Renal cortical epithelial cell (primary cell): ENCODE measurements at regions not wholly inside any gene's neighbourhood (a gene's known extent, or its start where the extent isn't known, plus 50 kb on each side); places are given as distances from the start of the nearest gene placed in this dataset.
"Not testable (repeated sequence)": the region's sequence is repeated elsewhere in the genome, so short reads cannot be mapped to it uniquely, and the experiment has no call there.

Source experiments
- DNase-seq: peaks from one replicate; pipeline ENCODE4 v3.0.0-alpha.2; 2011; ENCODE audit warnings: low read depth

DNA sequence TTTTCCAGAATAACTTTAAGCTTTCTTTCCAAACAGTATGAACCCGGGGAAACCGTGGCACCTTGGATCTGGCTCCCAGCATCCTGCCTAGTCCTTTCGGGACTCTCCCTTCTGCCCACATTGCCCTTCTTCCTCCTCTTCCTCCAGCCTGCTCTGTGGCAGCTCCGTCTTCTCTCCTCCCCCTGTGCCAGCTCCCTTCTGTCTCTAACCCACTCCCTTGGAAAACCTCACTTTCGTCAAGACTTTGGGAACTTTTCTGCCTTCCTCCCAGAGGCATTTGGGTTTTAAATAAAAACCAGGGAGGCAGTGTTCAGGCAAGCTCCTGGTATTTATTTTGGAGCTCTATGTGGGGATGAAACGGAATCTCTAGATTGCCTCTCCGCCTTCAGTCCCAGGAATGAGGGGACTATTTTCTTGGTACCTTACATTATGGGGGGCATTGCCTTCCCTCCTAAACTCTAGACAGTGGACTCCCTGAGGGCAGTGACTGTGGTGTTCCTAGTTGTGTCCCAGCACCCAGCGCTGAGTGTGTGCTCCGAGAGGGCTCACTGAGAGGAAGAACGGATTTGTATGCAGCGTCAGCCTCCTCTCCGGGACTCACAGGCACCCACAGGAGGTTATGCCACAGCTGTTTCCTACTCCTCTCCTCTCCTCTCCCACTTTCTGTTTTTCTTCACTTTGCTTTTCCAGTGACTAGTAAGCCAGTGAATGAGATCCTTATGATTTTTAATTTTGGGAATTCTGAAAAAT is 105.4 kb upstream of the MRPS22 start:
- DNase-seq: no peak

DNA sequence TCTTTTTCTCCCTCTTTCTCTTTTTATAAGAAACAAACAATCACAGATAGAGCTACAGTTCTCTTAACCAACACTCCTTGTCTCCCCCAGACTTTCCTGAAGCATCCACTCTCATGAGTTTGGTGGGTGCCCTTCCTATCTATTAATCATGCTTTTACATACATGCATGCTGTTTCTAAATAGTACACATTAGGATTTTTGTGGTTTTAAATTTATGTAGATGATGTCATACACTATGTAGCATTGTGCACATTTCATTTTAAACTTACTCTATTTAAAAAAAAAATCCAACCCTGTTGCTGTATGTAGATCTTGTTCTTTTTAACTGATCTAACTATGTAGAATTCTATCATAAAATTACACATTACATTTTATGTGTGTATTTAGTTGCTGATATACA is 104.3 kb upstream of the MRPS22 start:
- DNase-seq: no peak

- DNase-seq: no peak
Observed at GRCh38 chr3:139241783-139242182, 102.0 kb upstream of the MRPS22 start.

- DNase-seq: no peak
Observed at GRCh38 chr3:139243710-139244109, 100.1 kb upstream of the MRPS22 start.

- no peak for DNase-seq
Observed at GRCh38 chr3:139248593-139249255, 95.1 kb upstream of the MRPS22 start.

DNA sequence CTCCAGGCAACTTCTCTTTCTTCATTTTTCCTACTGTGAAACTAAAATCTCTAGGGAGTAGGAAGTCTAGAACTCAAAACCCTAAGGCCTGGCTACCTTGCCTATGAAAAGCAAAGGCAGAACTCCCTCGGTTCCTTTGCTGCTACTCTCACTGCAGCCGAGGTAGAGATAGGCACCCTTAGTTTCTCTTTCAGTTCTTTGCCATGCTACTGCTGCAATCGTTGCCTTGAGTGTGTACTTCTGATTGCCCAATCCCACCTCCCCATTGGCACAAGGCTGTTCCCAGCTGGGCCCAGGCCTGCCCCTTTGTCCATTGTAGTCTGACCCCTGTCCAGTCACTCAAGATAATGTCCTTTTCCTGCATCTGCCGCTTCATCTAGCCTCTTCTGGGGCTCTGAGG is 92.3 kb upstream of the MRPS22 start:
- DNase-seq: peak; percentile 9

DNA sequence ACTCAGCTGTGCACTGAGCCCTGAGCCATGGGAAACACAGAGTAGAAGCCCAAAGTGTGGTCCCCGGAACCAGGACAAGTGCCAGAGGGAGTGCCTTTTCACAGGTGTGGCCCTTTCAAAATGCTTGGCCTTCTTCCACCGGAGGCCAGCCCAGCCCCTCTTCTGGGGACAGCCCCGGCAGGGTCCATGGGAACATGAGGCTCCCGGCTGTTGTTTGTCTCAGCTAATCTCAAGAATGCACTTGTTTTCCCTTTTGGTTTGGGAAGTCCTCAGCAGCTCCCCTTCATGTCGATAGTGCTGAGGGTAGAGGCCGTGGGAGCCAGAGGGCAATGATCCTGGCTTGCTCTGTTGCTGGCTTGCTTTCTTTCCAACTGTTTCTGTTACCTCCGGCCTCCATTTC is 91.1 kb upstream of the MRPS22 start:
- DNase-seq: no peak

DNA sequence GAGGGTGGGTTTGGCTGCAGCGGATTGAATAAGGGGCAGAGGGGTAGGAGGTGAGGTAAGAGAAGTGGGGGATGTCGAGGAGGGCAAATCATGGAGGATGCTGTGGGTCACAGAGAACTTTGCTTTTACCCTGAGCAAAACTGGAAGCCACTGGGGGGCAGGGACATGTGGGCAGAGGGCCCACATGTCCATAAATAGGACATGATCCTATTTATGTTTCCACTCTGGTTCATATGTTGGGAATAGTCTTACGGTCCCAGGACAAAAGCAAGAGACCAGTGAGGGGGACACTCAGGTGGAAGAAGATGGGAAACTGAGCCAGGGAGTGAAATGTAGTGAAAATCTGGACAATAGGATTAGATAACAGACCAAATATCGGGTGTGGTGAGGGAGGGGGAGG is 85.5 kb upstream of the MRPS22 start:
- DNase-seq: no peak

- DNase-seq: no peak
Observed at GRCh38 chr3:139259398-139259797, 84.4 kb upstream of the MRPS22 start.

- DNase-seq: no peak
Observed at GRCh38 chr3:139260041-139260486, 83.8 kb upstream of the MRPS22 start.

DNA sequence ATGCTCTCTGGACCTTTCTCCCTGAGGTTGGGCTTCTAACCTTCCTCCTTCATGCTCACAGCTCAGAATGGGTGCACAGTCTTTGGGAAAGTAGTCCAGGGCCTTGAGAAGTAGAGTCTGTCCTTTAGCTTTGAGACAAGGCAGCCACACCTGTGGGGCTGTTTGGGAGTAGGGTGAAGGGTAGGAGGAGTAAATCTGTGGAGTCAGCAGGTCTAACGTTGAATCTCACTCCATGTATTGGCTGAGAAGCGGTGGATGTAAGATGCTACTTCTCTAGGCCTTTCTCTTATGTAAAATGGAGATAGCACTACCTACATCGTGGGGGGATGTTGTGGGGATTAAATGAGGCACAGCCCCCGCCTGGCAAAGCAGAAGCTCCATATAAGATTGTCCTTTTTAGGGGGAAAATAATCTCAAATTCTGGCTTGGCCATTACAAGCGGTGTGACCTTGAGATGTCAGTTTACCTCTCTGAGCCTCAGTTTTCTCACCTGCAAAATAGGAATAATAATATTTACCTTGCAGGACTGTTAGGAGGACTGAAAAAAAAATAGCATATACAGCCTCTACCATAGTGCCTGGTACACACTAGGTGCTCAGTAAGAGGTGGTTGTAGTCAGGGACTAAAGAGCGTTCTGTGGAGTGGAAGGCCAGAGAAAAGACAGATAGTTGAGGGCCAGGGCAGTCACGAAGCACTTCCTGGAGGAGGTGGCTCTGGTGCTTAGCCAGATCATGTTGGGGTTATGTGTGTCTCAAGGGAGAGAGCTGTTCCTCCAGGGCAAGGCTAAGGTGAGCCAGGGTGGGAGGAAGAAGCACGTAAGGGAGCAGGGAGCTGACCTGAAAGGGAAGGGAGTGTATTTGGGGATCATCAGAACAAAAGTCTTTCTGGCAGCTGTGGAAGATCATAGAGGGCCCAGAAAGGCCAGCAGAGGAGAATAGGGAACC is 82.8 kb upstream of the MRPS22 start:
- no peak for DNase-seq

GRCh38 chr3:139261754-139262586 is 81.8 kb upstream of the MRPS22 start:
- DNase-seq: no peak

GRCh38 chr3:139263798-139264197 is 80.0 kb upstream of the MRPS22 start:
- no peak for DNase-seq

DNA sequence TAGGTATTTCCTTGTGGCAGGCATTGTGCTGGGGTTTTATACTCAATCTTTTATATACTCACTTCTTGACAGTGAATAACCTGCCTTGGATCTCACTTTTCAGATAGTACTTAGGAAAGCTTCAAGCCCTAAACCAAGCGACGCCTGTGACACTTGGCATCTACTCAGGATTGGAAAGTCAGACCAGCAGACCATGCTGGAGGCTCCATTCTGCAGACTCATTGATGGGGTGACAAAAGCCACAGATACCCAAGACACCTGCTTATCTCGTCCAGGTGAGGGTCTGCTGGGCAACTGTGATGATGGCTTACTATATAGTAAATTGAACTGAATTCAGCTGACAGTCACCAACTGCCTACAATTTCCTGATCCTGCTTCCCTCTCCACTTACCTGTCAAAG is 79.4 kb upstream of the MRPS22 start:
- no peak for DNase-seq

DNA sequence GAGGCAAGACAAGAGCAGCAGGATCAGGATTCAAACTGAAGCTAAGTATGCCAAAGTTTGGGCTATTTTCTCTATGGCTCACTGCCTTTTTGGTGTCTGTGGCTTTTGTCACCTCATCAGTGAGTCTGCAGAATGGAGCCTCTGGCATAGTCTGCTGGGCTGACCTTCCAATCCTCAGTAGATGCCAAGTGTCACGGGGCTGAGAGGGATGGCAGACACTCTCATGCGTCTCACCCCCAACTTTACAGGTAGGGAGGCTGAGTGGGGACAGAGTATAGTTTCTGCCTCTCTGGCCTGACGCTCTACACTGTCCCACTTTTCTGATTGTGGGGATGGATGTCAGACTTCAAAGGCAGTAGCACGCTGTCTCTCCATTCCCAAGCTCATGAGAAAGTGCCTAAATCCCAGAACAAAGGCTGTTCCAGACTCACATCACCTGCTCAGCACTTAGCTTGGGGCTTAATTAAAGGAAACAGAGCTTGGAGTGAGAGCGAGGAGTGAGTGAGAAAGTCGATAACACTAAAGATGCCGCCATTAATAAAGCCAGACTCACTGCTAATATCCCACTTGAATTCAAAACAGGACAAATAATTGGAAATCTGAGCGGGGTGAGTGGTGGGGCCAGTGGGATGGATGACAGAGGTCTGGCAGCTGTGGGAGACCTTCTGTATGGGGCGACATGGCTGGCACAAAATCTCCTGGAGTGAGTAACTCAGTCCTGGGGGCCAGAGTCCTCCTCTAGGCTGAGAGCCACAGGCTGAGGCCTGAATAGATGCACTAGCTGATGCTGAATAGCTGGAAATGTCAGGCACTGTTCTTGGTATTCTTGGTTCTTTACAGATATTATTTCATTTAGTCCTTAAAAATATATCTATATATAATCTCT is 78.4 kb upstream of the MRPS22 start:
- no peak for DNase-seq

DNA sequence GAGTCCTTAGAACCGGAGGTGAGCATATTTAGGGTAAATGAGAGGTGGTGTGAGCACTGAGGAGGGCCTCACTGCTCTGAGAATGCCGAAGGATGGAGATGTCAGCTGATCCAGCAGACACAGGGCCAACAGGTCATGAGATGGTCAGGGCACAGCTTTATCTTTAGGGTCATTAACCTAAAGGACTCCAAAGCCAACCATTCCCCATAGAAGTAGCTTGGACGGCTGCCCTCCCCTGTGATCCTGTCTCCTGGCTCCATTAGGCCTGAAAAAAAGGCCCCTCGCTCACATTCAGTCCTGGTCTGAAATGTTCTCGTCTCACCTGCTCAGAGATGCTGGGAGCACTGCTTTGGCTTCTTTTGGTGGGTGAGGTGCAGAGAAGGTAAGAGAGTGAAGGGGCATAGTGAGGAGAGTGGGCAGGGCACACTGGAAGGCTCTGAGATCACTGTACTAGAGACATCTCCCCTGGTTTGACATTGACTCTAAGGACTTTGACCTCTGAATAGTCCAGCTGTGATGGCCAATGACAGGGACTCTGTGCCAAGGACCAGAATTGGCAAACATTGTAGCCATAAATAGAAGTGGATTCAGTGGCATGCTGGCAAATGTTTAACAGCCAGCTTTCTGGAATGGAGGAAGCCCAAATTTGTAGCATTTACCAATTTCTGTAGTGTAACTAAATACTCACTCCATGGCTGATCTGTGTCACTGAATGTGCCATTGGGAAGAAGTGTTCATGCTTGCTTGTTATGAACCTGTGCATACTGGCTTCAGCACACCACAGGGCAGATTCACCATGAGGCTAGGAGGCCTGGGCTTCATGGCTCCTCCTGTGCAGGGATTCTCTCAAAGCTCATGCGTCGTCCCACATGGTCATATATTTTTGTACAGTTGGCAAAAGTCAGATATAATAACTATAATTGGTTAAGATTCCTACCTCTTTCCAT is 76.2 kb upstream of the MRPS22 start:
- no peak for DNase-seq

DNA sequence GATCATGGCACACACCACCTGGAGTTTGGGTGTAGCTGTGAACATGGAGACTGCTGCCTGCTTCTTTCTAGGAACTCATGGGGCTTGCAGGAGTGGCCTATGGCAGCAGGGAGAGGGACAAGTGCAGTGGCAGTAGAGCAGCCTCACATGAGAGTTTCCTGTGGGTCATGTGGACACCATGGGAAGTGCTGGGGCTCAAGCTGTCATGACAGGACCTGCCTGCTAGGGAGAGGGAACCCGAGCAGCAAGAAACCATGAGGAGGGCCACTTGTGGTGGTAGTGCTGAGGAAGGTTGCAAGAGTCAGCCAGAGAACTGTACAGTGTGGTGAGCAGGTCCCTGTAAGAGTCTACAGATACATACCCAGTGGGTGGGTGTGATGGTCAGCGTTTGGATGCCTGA is 73.8 kb upstream of the MRPS22 start:
- no peak for DNase-seq

DNA sequence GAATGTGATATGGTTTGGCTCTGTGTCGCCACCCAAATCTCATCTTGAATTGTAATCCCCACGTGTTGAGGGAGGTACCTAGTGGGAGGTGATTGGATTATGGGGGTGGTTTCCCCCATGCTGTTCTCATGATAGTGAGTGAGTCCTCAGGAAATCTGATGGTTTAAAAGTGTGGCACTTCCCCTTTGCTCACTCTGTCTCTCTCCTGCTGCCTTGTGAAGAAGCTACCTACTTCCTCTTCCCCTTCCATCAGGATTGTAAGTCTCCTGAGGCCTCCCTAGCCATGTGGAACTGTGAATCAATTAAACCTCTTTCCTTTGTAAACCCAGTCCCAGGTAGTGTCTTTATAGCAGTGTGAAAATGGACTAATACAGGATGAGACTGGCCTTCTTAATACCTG is 73.2 kb upstream of the MRPS22 start:
- DNase-seq: not testable (repeated sequence)

DNA sequence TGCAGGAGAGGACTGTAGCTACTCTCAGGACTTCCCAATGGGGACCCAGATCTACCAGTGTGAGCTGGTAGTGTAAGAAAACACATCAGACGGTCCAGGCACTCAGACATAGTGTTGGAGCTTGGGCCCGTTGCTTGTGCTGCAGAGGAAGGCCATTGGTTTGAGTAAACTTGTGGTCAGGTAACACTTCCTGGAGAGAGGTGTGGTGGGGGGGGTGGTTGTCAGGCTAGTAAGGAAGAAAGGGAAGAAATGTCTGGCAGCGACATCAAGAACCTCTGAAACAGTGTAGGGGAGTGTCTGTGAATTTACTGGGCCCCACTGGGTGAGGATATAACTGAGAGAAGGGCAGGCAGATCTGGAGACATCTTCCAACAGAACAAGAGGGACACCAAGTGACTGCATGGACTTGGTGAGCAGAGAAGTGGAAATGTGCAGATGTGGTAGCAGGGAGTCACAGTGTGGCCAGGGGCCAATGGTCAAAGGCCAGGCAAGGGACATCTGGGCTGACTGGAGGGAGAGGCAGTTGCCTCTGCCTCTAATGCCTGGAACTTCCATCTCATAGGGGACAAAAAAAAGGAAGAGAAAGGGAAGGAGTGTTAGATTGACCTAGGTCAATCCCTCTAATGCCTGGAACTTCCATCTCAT is 63.7 kb upstream of the MRPS22 start:
- no peak for DNase-seq
